Ureter (tissue), 1 donor: ENCODE measurements at regions not wholly inside any gene's neighbourhood (a gene's known extent, or its start where the extent isn't known, plus 50 kb on each side); places are given as distances from the start of the nearest gene placed in this dataset.

Source experiments
- DNase-seq: peaks from one replicate; pipeline ENCODE4 v3.0.0-alpha.2; 2020; ENCODE audit warnings: low spot score
- donor health status: DM: yes; HTN: yes; CAD: no.

DNA sequence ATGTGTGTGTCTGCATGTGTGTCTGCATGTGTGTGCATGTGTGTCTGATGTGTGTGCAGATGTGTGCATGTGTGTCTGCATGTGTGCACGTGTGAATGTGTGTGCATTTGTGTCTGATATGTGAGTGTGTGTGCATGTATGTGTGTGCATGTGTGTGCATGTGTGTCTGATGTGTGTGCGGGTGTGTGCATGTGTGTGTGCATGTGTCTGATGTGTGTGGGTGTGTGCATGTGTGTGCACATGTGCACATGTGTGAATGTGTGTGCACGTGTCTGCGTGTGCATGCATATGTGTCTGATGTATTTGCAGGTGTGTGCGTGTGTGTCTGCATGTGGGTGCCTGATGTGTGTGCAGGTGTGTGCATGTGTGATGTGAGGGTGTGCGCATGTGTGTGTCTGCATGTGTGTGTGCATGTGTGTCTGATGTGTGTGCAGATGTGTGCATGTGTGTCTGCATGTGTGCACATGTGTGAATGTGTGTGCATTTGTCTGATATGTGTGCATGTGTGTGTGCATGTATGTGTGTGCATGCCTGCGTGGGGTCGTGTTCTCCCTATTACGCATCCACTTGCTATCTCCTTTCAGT, 470.1 kb upstream of the HS6ST1 start:
- no peak for DNase-seq

DNA sequence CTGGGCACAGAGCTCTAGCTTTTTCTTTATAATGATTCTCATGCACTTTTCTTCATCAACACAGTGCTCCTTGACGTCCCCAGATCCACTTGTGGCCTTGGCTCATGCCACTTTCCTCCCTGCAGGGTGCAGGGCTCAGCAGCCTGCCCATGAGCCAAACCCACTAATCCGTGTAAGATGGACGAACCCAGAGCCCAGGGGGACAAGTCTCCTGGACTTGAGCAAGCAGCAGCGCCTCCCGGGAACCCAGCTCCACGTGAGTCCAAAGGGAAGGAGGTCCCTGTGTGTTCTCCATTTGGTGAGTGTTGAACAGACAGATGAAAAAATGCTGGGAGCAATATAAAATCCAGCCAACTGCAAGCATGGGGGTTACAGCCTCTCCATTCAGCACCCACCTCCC, 470.6 kb upstream of the HS6ST1 start:
- peak; percentile 36 for DNase-seq

DNA sequence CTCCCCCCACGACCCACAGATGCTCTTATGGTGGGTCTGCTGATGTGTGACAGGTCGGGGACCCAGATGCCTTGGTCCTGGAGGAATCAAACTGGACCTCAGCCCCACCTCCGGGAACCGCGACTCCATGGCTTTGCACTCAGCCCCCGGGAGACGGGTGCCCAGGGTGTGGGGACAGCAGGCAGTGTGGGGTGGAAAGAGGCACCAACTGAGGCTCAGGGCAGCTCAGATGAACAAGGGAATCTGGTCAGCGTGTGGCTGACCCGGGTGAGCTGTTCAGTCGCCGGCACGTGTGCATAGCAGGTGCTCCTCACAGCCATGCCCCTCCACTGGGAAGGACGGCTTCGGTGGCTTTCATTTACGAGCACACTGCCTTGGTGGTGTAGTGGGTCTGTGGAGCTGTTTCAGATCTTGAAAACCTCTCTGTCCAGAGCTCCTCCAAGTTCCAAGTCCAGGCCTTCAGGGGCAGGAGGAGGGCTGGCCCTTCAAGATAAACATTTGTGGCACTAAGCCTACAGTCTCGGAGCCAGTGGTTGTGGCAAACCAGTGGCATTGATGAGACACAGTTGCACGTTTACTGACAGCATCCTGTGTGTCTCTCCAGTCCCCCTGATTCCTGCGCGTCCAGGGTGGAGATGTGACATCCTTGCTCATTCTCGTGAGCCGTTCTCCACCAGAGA, 471.2 kb upstream of the HS6ST1 start:
- peak; percentile 31 for DNase-seq

DNA sequence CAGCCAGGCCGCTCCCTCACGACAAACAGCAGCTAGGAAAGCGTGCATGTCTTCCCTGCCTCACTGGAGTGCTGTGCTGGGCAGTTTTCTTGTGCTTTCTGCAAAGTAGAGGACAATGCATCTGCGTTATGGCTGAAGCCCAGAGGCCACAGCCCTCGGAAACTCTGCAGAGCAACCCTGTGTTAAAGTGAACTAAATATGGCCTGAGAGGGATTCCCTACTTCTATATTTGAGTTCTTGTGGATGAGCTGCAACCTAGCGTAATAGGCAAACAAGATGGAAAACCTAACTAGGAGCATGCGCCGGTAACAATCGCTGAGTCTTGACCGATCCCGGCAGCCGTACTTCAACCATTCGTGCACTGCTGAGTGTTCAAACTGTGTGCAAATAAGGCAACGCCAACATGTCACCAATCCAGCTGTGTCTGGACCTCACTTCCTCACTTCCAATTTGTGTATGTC, 471.9 kb upstream of the HS6ST1 start:
- peak; percentile 28 for DNase-seq

DNA sequence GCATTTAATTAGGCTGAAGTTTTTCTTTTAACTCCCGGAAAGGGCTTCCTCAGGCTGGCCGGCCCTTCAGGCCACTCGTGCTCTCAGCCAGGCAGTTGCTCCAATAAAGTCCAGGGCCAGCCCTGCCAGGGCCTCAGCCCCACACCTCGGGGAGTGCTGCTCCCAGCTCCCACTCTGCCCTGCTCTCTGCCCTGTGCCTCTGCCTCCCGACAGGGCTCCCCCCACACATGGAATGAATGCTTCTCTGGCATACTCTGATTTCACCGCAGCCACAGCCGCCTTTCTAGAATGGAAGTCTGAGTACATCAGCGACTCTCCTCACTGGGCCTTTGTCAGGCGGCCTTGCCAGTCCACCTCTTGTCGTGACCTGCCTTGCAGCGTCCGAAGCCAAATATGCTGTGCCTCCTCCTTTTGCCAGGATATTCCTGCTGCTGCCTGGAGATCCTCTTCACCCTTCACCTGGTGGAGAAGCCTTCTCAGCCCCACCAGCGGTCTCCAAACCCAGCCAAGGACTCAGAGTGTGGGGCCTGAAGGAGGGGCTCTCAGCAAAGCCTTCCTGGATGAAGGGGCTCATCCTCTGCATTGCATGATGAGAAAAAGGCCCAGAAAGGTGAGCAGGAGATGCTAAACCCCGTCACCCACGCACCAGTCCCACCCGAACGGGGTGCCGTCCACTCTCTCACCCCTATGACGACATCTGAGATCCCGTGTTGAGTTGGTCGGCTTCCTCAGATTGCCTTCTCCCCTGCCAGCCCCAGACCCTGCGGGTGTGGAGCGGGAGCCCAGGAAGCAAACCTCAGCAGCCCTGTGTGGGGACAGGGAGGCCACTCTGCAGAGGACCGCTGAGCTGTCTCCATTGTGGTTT, 472.7 kb upstream of the HS6ST1 start:
- DNase-seq: peak; percentile 37

DNA sequence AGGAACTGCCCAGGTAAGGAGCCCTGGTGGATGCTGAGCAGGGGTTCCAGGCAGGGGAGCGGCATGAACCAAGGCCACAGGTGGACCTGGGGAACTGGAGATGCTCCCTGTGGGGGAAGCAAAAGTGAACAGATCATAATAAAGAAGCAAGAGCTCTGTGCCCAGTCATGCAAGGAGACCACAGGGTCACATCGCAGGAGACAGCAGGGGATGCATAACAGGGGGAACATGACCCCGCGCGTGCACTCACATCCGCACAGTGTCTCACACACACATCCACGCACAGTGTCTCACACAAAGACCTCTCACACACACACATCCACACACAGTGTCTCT, 473.3 kb upstream of the HS6ST1 start:
- DNase-seq: no peak

DNA sequence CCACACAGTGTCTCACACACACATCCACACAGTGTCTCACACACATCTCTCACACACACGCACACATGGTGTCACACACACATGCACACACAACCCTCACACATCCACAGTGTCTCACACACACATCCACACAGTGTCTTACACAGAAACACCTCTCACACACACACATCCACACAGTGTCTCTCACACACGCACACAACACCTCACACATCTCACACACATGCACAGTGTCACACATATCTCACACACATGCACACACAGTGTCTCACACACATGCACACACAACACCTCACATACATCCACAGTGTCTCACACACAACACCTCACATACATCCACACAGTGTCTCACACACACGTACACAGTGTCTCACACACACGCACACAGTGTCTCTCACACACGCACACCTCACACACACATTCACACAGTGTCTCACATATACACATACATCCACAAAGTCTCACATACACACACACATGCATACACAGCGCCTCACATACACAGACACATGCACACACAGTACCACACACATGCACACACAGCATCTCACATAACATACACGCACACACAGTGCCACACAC, 473.9 kb upstream of the HS6ST1 start:
- no peak for DNase-seq

DNA sequence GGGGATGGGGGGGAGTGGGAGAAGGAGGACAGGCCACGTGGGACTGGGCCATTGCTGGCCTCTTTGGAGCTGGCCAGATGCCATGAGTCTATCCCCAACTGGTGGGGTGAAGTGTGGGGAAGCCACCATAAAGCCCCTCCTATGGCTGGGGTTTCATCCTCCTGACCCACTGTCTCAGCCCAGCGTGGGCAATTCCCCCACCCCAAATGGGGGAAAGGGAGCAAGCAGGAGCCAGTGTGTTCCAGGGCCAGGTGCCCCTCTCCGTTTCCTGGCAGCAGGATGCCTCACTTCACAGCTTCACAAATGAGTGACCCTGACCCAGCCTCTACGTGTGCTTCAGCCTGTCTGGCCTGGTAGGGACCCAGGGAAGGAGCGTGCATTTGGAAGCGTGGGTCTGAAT, 474.7 kb upstream of the HS6ST1 start:
- peak; percentile 33 for DNase-seq

DNA sequence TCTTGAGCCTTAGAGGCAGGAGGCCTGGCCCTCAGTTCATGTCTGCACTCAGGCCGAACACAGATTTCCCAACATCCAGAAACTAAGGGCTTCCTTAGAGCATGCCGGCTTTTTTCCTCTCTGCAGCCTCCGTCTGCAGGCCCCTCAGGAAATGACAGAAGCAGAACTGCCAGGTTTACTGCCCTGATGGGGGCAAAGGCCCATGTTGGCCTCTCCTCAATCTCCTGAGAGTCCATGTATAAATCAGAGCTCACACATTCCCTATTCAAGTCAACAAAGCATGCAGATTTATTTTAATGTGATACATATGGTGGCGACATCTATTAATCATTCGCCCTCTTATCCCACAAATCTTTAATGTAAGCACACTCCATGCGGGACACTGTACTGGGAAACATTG, 475.6 kb upstream of the HS6ST1 start:
- no peak for DNase-seq

DNA sequence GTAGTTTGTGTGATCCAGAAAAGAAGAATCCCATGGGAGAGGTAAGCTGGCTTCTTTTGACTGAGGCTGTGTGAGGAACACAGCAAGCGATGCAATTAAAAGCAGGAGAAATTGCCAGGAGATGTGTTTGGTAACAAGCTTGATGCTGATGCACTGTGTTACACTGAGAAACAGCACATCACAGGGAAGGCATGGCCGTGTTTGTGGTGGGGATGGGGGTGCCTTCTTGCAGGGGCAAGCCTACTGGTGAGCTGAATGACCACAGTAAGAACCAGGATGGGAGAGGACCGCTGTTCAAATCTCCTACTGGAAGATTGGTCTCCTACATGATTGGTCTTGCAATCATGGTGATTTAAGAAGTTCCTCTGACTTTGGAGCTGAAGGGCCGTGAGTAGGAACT, 477.7 kb upstream of the HS6ST1 start:
- peak; percentile 19 for DNase-seq

DNA sequence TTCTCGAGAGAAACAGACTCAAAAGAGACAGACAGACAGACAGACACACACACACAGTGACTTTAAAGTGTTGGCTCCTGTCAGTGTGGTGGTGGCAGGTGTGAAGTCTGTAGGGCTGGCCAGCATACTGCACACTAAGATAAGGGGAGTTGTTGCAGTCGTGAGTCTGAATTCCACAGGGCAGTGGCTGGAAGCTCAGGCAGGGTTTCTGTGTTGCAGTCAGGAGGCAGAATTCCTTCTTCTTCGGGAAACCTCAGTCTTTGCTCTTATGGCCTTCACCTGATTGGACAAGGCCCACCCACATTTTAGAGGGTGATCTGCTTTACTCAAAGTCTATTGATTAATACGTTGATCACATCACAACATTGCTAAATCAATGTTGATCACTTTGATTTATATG, 478.4 kb upstream of the HS6ST1 start:
- DNase-seq: peak; percentile 13

DNA sequence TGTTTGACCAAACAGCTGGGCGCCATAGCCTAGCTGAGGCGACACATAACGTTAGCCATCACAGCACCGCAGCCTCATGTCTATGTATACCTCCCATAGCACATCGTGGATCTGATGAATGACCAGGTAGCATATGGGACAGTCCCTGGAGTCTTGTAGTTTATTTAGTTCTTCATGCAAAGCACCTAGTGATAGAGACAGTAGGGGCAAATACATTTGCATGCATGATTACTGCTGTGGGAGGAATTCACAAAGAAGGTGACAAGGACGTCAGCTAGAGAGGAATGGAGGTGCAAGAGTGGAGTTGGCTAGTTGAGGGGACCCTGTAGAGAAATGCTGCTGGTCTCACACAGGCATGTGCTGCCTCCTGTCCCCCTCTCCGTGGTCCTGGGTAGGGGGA, 478.9 kb upstream of the HS6ST1 start:
- no peak for DNase-seq

DNA sequence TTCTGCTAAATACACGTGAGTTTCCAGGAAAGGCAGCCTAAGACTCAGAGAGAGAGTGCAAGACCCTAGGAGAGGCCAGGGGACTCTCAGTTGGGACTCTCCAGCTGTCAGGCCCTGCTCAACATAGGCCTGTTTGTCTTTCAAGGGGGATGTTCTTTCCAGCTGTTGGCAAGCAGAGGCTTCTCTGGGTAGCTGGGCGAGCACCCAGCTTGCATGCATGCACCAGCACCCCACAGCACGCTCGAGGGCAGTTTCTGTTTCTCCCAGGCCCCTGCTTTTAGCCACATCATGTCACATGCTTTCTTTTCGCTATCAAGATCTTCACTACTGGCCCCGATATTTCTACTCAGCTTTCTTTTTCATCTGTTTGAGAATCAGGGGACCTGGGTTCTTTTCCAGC, 479.3 kb upstream of the HS6ST1 start:
- DNase-seq: peak; percentile 26

DNA sequence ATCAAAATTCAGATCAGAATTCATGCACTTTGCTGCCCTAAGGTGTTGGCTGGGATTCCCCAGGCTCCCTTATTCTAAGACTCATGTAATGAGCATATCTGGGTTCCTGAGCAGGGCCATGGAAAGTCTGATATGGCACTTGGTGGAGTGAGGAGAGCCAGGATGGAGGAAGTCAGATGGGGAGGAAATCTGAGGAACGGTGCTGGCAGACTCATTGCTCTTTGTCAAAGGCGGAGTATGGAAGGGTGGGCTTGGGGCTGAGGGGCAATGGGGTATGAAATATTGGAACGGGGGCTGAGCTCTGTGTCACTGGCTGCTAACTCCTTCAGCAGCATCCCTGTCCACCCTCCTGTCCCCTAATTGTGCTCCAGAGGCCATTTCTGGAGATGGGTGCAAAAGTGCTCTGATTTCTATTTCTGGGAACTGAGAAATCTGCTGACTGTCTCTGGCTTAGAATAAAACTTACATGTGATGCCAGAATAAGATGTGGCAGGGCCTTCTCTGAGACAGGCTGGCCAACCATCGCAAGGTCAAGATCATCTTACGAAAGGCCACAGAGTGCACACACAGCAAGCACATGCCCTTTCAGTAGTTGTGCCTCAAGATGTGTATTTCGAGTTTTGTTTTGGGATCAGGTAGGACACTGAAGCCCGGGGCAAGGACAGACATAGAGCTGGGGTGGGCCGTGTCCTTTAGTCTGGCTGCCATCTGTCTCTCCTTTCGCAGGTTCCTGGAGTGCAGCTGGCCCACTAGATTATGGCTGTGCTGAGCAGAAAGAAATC, 480.0 kb upstream of the HS6ST1 start:
- no peak for DNase-seq

DNA sequence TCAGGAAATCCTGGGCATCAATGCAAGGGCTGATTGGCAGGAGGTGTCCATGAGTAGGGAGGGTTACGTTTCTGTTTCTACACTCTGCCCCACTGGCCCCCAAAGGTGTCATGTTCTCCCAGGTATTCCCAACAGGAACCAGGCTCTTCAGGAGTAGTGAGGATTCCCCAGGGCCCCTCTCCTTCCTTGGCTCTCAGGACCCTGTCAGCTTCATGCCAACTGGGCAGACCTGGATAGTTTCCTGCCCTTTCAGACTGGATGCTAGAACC, 480.6 kb upstream of the HS6ST1 start:
- no peak for DNase-seq

DNA sequence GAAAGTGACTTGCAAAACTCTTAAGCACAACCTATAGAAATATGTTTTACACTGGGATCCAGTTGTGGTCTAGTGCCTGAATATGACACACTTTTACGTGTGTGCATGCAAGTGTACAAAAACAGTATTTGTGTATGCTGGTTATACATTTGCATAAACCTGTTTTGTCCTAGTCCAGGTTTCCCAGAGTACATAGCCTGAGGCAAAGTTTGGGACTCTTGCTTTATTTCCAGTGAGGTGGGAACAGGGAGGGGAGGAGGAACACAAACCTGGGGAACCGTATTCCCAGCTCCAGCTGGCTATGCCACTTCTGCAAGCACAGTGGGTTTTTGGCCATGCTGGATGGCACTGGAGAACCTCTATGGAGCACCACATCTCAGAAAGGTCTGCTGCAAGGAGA, 481.1 kb upstream of the HS6ST1 start:
- no peak for DNase-seq

DNA sequence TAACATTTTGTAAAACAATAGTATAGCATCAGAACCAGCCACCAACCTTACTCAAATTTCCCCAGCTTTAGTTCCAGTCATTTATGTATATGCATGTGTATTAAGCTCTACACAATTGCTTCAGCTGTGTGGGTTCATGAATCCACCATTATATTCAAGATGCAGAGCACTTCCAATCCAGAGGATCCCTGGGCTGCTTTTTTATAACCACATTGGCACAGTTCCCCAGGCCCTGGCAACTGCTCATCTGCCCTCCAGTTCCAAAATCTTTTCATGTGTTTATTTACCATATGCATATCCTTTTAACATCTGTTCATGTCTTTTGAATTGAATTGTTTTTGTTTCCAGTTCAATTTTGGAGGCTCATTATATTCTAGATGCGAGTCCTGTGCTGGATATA, 482.9 kb upstream of the HS6ST1 start:
- peak; percentile 8 for DNase-seq

DNA sequence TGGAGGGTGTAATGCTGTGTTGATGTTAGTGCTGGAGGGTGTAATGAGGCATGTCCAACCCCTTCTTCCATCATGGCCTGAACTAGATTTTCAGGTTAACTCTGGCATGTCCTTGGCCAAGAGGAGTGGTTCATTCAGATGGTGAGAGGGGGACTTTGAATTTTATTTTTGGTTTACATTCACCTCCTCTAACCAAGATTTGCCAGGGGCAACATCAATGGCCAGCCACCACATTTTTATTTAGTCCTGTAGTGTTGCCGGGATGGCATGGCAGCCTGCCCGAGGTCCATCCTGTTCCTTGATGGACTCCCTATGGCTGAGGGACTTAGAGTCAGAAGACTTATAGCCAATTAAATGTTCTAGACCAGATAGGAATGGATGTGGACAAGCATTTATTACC, 484.6 kb upstream of the HS6ST1 start:
- DNase-seq: peak; percentile 1

DNA sequence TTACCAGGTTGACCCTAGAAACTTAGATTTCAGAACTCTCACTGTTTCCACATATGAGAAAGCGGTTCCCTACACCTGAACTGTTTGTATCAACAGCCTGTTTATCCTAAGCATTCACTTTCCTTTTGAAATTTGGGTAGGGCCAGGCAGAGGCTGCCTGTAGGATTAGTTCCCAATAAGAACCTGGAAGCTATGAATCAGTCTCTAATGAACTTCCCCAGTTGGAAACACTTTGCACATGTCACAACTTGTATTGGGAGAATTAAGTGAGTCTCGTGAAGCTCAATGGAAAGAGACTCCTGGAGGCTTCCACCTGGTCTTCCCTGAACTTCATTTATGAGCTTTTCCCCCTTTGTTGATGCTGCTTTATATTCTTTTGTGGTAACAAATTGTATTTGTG, 486.6 kb upstream of the HS6ST1 start:
- no peak for DNase-seq

DNA sequence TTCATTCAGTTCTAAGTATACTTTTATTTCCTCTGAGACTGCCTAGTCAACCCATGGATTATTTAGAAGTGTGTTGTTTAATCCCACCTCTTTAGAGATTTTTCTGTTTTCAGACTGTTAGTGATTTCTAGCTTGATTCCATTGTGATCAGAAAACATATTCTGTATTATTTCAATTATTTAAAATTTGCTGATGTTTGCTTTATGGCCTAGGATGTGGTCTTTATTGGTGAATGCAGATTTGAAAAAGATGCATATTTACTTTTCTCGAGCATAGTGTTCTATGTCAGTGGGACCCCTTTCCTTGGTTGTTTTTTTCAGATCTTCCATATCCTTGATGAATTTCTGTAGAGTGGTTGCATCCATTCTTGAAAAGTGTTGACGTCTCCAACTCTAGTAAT, 487.2 kb upstream of the HS6ST1 start:
- no peak for DNase-seq

DNA sequence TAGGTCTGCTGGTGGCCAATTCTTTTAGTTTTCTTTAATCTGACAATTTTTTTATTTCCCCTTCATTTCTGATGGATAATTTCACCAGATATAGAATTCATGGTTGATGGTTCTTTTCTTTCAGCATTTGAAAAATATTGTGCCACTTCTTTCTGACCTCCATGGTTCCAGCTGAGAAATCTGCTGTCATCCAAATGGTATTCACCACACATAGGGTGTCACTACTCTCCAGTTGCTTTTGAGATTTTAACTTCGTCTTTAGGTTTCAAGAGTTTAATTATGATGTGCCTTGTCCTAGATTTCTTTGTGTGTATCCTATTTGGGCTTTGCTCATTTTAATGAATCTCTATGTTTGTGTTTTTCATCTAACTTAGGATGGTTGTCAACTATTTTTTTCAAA, 488.6 kb upstream of the HS6ST1 start:
- DNase-seq: no peak
